ENCODE measurements at regions not wholly inside any gene's neighbourhood (a gene's known extent, or its start where the extent isn't known, plus 50 kb on each side); places are given as distances from the start of the nearest gene placed in this dataset.

DNA sequence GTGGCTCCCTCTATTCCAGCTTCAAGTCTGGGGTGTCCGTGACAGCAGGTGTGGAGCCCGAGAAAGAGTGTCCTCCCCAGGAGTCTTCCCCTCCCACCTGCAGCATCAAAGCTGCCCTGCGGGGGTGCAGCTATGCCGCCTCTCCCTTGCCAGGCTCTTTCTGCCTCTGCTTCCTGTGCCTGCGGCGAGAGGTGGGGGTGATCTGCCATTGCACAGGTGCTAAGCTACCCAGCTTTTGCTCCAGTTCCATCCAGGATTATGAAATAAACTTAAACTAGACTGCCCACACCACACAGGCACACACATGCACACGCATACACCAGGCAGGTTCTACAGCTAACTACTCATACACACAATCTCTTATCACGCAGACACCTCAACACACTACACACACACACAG is 104.7 kb upstream of the CLDN10 start:
- no peak for DNase-seq (ENCODE audit: low read depth in 2 of 2)

DNA sequence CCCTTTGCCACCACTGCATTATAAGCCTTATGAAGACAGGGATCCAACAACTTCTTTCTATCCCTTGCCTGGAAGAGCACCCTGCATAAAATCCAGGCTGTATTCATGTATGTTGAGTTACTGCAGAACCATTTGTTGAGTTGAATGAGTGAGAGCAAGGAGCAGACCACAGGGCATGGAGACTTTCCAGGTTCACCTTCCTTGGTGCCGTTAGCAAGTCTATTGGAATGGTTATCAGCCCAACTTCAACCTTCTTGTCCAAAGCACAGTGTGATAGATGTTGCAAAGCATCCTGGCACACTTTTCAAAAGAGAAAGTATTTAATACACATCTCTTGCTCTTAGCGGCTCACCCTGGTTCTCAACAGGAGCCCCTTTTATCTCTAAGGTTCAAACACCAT is 100.9 kb upstream of the CLDN10 start:
- DNase-seq (ENCODE audit: low read depth in 2 of 2), result no peak

DNA sequence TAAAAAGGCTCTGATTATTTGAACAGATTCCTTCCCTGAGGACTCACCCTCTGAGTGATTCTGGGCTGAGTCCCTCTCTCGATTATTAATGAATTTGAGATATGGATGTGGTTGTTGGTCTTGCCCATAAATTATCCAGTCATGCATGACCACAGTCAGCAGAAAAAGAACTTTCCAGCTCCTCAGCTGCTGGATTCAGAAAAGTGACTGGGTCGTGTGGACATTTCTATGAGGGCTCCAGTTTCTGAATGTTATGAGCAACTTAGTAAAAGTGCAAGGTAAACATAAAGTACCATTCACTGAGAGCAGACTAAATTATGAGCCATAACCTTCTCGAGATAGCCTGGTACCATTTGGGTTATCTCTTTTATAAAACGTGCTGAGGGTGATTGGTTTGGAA is 100.1 kb upstream of the CLDN10 start:
- DNase-seq (ENCODE audit: low read depth in 2 of 2), result no peak

DNA sequence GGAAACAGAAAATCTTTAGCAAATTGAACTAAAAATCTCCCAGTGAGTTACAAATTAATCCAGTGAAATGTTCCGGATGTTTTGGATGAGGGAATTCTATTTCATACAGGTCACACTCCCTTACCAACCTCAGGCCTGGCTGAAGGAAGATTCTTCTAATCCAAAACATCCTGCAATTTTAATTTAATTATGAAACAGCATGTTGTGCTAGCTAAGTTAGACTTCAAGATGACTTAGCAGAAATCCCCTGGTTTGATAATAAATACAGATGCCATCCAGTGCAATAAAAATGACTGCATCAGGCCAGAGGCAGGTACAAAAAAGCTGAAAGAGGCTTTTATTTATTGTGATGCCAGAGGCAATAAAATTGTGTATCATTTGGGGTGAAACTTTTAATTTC is 96.7 kb upstream of the CLDN10 start:
- no peak for DNase-seq (ENCODE audit: low read depth in 2 of 2)

DNA sequence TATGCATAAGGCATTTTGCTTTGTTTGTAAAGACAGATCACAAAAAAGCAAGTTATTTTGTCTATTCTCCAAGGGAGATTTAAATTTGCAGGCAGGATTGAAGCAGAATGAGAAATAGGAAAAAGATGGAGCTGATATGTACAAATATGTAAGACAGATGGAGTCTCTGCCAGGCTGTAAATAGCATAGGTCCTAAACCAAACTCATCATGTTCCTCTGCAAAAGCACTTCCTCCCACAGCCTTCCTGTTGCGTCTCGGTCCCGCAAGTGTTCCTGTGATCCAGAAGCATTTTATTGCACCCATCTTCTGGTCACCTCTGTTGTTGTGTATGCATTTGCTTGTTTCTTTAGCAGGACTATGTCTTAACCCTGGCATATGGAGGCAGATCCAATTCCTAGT is 95.7 kb upstream of the CLDN10 start:
- no peak for DNase-seq (ENCODE audit: low read depth in 2 of 2)

DNA sequence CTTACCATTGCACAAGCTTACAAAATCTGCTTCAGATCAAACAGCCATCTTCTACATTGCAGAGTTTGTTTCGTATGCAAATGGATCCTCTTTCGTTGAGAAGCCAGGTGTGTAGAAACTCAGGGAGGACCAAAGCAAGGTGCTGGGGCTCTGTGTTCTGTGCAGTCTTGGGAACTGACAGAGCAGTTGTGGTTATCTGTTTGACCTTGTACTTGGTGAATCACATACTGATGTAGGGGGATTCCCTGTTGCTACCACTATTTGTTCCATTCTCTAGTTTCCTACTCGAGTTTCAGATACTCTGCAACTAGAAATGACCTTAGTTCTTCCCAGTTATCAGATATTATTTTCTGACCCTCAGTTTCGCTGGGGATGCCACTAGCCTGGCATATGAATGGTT is 95.2 kb upstream of the CLDN10 start:
- DNase-seq (ENCODE audit: low read depth in 2 of 2), result no peak

DNA sequence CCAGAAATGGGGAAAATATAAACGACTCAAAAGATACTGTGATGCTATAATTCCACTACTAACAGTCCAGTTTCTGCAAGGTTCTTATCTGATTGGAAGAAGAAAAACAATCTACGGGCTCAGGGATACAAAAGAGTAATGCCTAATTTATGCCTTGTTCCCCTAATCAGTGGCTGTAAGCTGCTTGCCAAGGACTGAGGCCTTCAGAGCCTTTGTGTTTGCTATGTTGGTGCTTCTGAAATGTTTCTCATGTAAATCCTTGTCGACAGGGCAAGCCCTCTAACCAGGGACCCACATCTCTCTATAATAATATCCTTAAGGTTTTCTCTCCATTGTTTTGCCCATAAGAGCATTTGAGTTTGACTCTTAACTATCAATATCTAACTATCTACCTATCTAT is 89.7 kb upstream of the CLDN10 start:
- DNase-seq (ENCODE audit: low read depth in 2 of 2), result no peak

DNA sequence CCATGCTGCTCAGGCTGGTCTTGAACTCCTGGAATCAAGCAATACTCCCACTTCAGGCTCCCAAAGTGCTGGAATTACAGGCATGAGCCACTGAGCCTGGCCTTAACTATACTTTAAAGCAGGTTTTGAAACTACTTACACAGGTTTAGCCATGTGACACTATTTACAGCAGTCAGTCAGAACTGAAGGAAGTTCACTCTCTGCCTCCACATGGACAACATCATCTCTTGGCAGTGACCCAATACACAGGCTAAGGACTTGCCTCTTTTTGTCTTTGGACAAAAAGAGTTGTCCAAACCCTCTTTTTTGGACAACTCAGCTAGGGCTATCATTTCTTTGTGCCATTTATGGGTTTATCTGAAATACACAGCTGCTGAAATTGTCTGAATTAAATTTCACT is 89.0 kb upstream of the CLDN10 start:
- peak; percentile 30 to 43 for DNase-seq (ENCODE audit: low read depth in 2 of 2)

DNA sequence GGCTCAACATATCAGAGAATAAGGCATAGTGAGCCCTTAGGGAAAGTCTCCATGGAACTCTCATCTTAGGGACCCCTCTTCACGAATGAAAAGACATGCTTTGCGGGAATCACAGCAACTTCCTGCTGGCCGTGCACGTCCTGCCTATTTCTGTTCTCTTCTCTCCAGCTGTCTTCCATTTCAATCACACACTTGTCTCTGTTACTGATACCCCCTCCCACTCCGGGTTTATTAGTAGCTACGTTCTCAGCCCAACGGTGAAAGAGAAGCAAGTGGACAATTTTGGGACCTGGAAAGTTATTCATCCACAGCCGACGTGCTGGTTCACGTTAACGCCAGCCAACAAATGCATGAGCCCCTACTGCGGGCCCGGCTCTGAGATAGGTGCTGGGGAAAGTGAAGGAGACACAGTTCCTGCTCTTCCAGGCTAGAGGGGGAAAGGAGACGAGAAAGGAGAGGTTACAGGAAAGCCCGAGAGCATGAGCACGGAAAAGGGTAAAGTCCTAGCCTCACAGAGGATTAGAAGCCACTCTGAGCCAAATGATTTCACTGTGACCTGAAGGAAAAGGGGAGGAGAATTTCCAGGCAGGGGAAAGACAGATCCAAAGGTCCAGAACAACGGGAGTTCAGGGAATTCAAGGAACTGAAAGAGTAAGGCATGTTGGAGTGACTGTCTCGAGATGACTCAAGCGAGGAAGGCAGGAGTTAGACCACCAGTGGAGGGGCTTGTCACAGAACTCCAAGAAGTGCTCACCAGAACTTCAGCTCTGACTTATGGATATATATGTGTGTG is 81.8 kb upstream of the CLDN10 start:
- no peak for DNase-seq (ENCODE audit: low read depth in 2 of 2)

DNA sequence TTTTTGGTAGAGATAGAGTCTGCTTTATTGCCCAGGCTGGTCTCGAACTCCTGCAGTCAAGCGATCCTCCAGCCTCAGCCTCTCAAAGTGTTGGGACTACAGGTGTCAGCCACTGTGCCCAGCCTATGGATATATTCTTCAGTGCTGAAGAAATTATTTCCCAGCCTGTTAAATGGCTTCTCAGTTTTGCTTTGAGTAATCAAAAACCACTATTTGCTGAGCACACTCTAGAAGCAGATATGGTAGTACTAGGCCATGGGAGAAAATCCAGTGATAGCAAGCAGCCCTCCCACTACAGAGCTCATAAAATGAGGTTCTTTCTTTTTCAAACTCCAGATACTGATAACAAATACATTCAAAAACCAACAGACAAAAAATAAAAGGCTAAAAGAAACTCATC is 80.6 kb upstream of the CLDN10 start:
- no peak for DNase-seq (ENCODE audit: low read depth in 2 of 2)

DNA sequence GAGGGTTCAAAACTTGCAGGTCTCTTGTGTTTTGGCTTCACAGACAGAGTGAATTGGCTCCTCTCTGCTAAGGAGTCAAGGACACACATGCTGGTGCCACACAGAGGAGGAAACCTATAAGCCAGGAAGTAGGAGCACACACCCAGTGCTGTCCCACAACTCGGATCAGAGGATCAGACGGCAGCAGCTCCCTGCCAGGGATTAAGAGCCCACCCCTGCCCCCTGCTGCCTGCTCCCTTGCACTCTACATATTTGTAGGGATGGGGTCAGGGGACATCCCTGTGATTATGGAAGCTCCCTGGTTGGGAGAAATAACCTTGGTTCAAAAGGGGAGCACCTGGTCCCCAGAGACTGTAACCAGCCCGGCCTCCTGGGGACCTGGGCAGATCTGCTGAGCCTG is 77.5 kb upstream of the CLDN10 start:
- DNase-seq (ENCODE audit: low read depth in 2 of 2), result no peak

DNA sequence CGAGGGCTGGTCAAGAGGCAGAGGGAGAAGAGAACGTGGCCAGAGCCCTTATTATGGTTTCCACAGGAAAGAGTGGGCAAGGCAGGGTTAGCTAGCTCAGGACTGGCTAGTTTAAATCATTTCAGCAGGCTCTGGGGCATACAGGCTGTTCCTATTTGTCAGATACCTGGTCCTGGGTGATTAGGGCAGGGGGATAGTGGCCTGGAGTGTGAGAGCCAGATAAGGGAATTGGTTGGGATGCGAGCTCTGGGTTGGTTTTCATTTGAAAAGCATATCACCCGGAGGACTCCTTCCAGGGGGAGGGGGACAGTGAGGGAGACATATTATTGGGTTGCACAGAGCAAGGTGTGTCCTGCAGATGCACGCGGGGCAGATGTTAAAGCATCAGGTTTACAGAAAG is 75.3 kb upstream of the CLDN10 start:
- DNase-seq (ENCODE audit: low read depth in 2 of 2), result no peak

DNA sequence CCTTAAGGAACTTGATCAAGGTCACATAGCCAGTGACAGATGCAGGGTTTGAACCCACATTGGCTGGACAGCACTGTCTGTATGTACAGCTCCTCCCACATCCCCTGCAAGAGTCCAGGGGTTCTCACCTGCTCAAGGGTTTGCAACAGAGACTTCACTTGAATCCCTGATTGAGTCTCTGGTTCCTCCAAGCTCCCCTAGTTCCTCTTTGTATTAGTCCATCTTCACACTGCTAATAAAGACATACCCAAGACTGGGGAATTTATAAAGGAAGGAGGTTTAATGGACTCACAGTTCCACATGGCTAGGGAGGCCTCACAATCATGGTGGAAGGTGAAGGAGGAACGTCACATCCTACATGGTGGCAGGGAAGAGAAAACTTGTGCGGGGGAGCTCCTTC is 72.8 kb upstream of the CLDN10 start:
- no peak for DNase-seq (ENCODE audit: low read depth in 2 of 2)

DNA sequence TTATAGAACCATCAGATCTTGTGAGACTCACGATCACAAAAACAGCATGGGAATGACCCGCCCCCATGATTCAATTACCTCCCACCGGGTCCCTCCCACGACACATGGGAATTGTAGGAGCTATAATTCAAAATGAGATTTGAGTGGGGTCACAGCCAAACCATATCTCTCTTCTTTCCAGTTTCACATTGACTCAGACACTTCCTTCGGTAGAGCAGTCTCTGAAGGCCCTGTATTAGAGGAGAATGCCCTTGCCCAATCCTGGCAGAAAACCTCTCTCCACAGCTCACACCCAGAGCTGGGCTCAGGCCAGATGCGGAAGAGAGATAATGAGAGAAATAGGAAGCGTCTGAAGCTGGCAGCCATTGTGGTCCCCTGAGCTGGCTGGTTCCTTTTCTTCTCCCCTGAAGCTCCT is 72.4 kb upstream of the CLDN10 start:
- DNase-seq (ENCODE audit: low read depth in 2 of 2), result no peak

DNA sequence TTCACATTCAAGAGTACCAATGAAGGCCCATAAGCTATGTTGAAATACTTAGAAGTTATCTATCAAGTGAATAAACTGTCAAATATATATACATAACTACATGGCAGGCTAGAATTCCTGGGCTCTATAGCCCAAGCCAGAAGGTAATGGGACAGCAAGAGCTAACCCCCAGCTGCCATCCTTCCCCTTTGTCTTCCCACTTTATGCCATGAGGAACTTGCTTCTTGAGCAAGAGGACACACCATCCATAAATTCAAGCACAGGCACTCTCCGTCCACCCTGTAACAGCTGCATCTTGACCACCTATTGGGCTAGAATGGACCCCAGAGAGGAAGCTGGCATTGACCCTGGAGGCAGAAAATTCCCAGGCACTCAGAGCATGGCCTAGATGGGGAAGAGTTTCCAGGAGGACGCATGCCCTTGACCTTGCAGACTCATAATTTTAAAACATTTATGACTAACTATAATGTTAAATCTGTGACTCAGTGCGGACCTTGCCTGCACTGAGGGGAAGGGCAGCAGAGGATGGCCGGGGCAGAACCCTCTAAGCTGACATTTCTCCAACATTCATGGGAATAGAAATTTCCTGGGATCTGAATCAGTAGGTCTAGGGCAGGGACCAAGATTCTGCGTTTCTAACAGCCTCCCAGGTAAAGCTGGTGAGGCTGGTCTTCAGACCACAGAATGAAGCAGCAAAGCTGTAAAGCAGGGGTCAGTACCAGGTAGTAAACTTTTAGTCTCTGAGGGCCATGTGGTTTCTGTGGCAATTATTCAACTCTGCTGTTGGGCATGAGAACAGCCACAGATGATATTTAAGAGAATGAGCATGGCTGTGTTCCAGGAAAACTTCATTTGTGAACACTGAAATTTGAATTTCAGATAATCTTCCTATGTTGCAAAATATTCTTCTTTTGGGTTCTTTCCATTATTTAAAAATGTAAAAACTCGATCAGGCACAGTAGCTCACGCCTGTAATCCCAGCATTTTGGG is 71.4 kb upstream of the CLDN10 start:
- no peak for DNase-seq (ENCODE audit: low read depth in 2 of 2)

DNA sequence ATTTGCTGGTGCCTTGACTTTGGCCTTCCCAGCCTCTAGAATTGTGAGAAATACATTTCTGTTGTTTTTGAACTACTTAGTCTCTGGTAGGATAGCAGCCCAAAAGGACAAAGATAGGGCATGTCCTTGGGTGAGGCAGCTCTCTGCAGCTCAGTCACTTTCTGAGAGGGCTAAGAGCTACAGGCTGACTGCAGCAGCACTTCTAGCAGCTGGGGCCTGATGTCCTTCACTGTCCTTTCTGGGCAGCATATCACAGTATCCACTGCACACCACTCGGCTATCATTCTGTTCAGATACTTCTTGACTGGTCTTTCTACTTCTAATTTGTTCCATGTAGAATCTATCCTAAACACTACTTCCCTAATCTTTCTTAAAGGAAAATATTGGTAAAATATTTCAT is 68.5 kb upstream of the CLDN10 start:
- DNase-seq (ENCODE audit: low read depth in 2 of 2), result no peak

DNA sequence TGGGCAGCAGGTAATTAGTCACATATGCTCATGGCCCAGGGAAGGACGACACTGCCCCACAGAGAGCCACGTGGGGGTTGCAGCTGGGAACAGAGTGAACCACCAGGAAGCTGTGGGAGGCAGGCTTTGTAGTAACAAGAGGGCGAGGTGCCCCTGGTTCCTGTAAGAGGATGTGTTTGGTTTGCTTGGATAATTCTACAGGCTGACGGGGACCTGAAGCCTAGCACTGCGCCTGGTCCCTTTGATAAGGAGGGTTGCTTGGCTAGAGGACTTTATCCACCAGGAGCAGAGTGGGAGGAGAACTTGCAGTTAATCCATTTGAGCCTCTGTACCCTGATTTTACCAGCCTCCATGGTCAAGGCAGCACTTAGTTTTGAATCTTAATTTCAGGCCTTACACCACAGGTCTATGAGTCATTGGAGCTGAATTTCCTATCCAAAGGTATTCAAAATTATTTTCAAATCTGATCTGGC is 67.4 kb upstream of the CLDN10 start:
- peak; percentile 55 to 78 for DNase-seq (ENCODE audit: low read depth in 2 of 2)

DNA sequence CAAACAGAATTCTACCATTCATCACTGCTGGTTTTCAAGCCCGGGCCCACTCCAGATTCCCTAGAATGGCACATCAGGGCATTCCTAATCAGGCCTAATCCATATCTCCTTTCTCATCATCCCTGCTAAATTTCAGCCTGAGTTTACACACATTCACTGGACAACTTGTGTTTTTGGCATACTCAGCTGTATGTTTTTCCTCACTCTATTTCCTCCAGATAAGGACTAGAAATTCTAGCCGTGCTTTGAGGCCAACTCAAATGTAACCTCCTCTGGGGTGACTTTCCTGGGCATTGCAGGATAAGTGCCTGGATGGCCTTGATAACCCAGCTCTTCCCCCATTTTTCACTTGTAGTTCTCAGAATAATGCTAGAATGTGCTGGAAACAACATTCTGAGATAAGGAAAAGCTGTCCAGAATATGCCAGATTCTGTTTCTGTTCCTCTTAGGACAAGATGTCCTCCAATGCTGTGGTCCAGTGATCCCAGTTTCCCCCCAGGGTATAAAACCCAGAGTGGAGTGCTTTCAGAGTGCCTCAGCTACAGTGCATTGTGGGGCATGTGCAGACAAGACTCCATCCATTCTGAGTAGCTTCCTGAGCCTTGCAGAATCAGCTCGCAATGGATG is 66.9 kb upstream of the CLDN10 start:
- DNase-seq (ENCODE audit: low read depth in 2 of 2), result peak in 1 of 2 donors; percentile 84

DNA sequence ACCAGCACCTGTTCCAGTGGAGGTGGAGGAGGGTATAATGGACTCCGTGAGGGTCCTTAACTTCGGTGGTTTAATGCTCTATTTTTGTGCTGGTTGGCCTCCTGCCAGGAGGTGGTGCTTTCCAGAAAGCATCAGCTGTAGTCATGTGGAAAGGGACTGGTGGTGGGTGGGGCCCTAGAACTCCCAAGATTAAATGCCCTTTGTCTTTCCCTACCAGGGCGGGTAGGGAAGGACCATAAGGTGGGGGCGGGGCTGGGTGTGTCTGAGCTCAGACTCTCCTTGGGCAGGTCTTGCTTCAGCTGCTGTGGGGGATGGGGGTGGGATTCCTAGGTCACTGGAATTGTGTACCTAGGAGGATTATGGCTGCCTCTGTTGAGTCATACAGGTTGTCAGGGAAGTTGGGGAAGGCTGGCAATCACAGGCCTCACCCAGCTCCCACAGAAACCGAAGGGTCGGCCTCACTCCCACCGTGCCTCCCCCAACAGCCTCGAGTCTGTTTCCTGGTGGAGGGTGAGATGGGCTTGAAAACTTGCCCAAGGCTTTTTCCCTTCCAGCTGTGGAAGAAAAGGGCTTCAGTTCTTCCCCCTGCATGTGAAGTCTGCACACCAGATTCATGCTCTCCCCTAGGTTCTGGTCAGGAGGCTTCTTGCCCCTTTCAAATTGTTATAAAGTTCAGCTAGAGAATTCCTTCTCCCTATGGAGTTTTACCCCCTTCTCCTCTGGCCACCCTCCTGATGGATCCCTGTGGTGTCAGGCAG is 60.3 kb upstream of the CLDN10 start:
- peak; percentile 18 to 32 for DNase-seq (ENCODE audit: low read depth in 2 of 2)

DNA sequence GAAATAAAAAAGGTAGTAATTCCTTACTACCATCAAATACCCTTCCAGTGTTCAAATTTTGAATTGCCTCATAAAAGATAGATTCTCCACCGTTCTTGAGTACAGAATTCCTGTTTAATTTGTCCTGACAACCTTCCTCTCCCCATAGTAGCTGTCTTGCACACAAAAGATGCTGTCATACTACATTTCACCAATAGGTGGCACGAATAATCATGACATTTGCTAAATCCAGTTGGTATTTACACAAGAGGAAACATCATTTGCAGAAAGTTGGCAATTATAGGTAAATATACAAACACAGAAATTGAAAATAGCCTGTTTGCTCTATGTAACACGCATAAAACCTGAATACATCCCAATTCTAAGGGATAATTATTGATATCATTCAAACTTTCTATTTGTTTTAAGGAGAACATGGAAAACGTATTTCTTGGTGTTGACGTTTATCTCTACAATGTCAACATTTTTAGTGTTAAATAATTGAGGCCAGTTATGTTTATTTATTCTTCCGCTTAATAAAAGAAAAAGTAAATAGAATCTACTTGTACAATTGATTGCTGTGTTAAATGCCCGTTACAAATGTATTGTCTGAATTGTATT is 58.3 kb upstream of the CLDN10 start:
- DNase-seq (ENCODE audit: low read depth in 2 of 2), result peak; percentile 80 to 86

DNA sequence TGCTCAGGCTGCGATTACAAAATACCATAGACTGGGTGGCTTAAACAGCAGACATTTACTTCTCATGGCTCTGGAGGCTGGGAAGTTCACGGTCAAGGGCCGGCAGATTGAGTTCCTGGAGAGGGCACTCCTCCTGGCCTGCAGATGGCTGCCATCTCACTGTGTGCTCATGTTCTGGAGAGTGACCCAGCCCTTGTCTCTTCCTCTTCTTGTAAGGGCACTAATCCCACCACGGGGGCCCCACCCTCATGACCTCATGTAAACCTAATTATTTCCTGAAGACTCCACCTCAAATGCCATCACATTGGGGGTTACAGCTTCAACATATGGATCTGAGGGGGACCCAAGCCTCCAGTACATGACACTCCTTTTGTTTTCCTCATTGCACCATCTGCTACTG is 56.0 kb upstream of the CLDN10 start:
- no peak for DNase-seq (ENCODE audit: low read depth in 2 of 2)
